Stimulated activated naive B cell treated with anti-CD40 and anti-IgM and Interleukin-4, amounts not matched to agents 10 μg/mL and 1 μg/mL and 100 μg/mL, for 72 hours (primary cell): ENCODE measurements at regions not wholly inside any gene's neighbourhood (a gene's known extent, or its start where the extent isn't known, plus 50 kb on each side); places are given as distances from the start of the nearest gene placed in this dataset.

ENCODE experiments used
- ATAC-seq, 2 donors: fragments of 150-1000 bp; cut with Tn5 transposase; replicated peaks; 2 replicates each; pipeline ENCODE4 v1.10.0; 2021; ENCODE audit warnings: moderate library complexity in 1 of 2
- DNase-seq: peaks from one replicate; pipeline ENCODE4 v3.0.0; 2021
- H3K27ac Mint-ChIP-seq: one replicate; pipeline ENCODE4 v1.8.0; 2022; ENCODE audit warnings: mild to moderate bottlenecking, mixed read lengths
- H3K27me3 Mint-ChIP-seq, 2 donors: one replicate each; pipeline ENCODE4 v1.8.0; 2022; ENCODE audit warnings: mixed read lengths in 2 of 2
- H3K36me3 Mint-ChIP-seq, 2 donors: one replicate each; pipeline ENCODE4 v1.8.0; 2022; ENCODE audit warnings: mixed read lengths in 2 of 2, mild to moderate bottlenecking in 1 of 2
- H3K4me1 Mint-ChIP-seq, 2 donors: one replicate each; pipeline ENCODE4 v1.8.0; 2022; ENCODE audit warnings: mixed read lengths in 2 of 2, mild to moderate bottlenecking in 1 of 2
- H3K4me3 Mint-ChIP-seq, 2 donors: one replicate each; pipeline ENCODE4 v1.8.0; 2022; ENCODE audit warnings: mild to moderate bottlenecking in 2 of 2, mixed read lengths in 2 of 2, moderate library complexity in 1 of 2
- H3K9me3 Mint-ChIP-seq, 2 donors: one replicate each; pipeline ENCODE4 v1.8.0; 2022; ENCODE audit warnings: mixed read lengths in 2 of 2, mild to moderate bottlenecking in 1 of 2

- peaks cover 6% of the 10 kb centered on the region in 2 donors for H3K4me1 Mint-ChIP-seq
- H3K27me3 Mint-ChIP-seq = peaks cover 16 to 17% of the 10 kb centered on the region in 2 donors
- no peaks in the 10 kb centered on the region for H3K9me3 Mint-ChIP-seq
- DNase-seq (no peak), ATAC-seq (no peak)
- H3K36me3 Mint-ChIP-seq = no peaks in the 10 kb centered on the region
- H3K27ac Mint-ChIP-seq = no peak overlapping the region
- no peak overlapping the region for H3K4me3 Mint-ChIP-seq
Observed at GRCh38 chr4:138675685-138676084, 339.9 kb upstream of the NOCT start.

DNA sequence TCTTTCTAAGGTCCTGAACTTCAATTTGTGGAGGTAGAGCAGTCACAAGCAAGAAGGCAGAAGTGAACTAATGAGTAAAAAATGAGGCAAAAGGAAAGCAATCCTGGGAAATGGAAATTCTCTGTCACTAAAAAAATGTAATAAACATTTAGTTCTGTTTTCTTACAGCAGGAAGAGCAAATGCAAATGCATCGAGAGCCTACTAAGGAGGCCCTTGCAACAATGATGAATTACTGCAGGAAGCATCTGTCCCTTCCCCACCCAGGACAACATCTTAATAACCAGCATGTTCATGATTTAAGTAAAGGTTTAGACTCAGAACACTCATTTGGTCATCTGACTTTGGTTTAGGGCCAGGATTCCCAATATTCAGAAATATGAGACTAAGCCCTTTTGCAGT, 341.4 kb upstream of the NOCT start:
- ATAC-seq (no peak), DNase-seq (no peak)
- peaks cover 6% of the 10 kb centered on the region in 2 donors for H3K4me1 Mint-ChIP-seq
- no peak overlapping the region for H3K27ac Mint-ChIP-seq
- H3K27me3 Mint-ChIP-seq = peaks cover 16 to 17% of the 10 kb centered on the region in 2 donors
- H3K4me3 Mint-ChIP-seq = no peak overlapping the region
- H3K36me3 Mint-ChIP-seq = no peaks in the 10 kb centered on the region
- no peaks in the 10 kb centered on the region for H3K9me3 Mint-ChIP-seq

DNA sequence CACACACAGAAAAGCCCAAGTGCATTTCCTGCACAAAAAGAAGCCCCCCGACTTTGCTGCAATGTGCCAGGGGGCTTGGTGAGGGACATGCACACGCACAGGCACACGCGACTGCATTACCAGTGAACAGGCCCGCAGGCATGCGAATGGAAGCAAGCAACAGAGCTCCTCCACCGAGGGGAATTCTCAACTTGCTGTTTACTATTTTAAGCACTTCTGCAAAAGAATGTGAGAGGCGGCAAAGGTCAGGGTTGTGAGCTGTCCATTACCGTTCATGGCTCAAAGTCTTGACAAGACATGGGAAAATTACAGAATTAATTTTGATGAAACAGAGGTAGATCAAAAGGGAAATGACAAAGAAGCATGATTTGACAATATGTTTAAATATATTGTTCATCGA, 342.5 kb upstream of the NOCT start:
- peak overlapping the region in 1 of 2 donors; percentile 10 for H3K4me3 Mint-ChIP-seq
- ATAC-seq = peak; percentile 74 to 75
- H3K27me3 Mint-ChIP-seq = peaks cover 16 to 17% of the 10 kb centered on the region in 2 donors
- no peaks in the 10 kb centered on the region for H3K36me3 Mint-ChIP-seq
- peaks cover 6% of the 10 kb centered on the region in 2 donors for H3K4me1 Mint-ChIP-seq
- DNase-seq = peak; percentile 18
- peak overlapping the region; percentile 3 for H3K27ac Mint-ChIP-seq
- no peaks in the 10 kb centered on the region for H3K9me3 Mint-ChIP-seq

DNA sequence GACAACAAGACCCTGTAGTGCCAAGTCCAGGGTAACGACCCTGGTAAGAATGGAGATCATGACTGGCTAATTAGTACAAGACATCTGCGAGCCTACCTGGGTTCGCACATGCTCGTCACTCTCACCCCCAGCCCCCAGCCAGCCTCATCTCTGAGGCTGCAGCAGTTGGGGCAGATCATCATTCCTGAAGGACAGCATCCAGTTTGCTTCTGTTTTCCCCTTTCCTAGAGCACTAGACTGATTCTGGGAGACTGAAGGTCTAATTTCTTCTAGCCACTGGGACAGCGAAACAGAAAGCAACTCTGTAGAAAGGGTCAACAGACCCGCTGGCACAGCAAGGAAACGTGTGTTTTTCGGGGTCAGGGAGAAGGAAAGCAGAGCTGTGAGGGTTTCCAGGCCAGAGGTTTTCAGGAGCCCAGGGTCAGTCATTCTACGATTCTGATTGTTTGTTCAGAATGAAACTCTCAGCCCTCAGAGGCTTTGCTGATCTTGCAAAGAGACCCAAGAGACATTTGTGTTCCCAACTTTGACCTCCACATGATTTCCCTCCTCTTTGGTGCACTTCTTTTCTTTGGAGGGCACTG, 343.1 kb upstream of the NOCT start:
- Mint-ChIP-seq H3K27me3 (peaks cover 14 to 17% of the 10 kb centered on the region in 2 donors), H3K36me3 (no peaks in the 10 kb centered on the region), H3K4me1 (peaks cover 6% of the 10 kb centered on the region in 2 donors), H3K9me3 (no peaks in the 10 kb centered on the region), H3K27ac (peak overlapping the region; percentile 60), H3K4me3 (peak overlapping the region in 1 of 2 donors; percentile 10)
- DNase-seq = peak; percentile 13
- peak; percentile 63 to 72 for ATAC-seq

- Mint-ChIP-seq H3K27me3 (peaks cover 14 to 18% of the 10 kb centered on the region in 2 donors), H3K9me3 (no peaks in the 10 kb centered on the region), H3K36me3 (no peaks in the 10 kb centered on the region), H3K27ac (no peak overlapping the region), H3K4me3 (no peak overlapping the region), H3K4me1 (peaks cover 6% of the 10 kb centered on the region in 2 donors)
- DNase-seq (no peak), ATAC-seq (no peak)
Observed at GRCh38 chr4:138671606-138672084, 343.9 kb upstream of the NOCT start.

DNA sequence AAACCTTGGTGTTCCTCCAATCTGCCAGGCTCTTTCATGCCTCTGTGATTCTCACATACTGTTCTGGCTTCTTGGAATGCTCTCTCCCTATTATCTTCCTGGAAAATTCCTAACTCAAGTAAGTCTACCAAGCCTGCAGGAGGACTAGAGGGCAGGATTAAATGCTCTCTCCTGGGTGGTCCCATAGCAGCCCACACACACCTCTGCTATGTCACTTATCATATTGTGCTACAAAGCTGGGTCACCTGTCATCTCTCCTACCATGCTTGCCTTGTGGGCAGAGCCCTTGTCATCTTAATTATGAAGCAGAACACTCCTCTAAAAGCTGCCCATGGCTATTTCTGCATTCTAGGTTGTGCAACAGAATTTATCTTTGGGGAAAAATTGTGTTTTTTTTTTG, 344.5 kb upstream of the NOCT start:
- Mint-ChIP-seq H3K27me3 (peaks cover 17 to 19% of the 10 kb centered on the region in 2 donors), H3K4me3 (no peak overlapping the region), H3K36me3 (no peaks in the 10 kb centered on the region), H3K9me3 (no peaks in the 10 kb centered on the region), H3K4me1 (peaks cover 6% of the 10 kb centered on the region in 2 donors), H3K27ac (no peak overlapping the region)
- no peak for ATAC-seq
- no peak for DNase-seq

- ATAC-seq = no peak
- no peaks in the 10 kb centered on the region for H3K36me3 Mint-ChIP-seq
Observed at GRCh38 chr4:138670681-138671080, 344.9 kb upstream of the NOCT start.

DNA sequence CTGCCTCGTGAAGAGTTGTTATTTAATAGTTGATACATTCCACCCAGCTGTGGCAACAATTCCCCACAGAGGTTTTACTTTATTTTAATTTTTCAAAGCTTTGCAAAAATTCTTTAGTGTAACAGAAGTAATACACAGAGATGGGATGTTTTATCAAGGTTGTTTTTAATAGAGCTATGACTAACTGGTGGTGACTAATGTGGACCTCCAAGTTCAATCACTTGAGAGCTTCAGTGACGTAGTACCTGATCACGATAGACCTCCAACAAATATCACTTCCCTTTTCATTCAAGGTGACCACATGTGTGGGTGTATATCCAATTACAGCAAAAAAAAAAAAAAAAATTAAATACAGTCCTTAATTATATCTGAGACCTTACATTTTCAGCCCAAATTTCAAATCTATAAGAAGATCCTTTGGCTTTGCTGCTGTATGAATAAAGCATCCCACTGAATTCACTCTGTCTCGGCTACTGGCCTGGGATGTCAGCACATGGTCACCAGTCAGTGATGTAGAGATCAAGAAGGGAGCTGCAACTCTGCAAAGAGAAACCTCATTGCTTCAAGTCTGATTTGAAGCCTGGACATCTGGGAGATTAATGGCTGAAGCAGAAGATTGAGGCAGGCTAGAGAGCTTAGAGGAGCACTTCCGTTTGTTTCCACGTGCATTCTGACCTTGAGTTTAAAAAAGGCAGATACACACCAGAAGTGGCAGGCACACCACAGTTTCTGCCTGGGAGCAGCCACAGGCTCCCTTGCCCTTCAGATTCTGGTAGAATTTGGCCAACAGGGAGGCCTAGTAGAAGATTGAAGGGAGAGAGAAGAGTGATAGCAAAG, 345.9 kb upstream of the NOCT start:
- H3K27me3 Mint-ChIP-seq = peaks cover 16 to 18% of the 10 kb centered on the region in 2 donors
- no peaks in the 10 kb centered on the region for H3K36me3 Mint-ChIP-seq
- DNase-seq (no peak), ATAC-seq (peak; percentile 67 to 72)
- H3K9me3 Mint-ChIP-seq = no peaks in the 10 kb centered on the region
- peaks cover 6% of the 10 kb centered on the region in 2 donors for H3K4me1 Mint-ChIP-seq
- no peak overlapping the region for H3K4me3 Mint-ChIP-seq
- H3K27ac Mint-ChIP-seq = no peak overlapping the region

More at GRCh38 chr4:138670681-138671080, 344.9 kb upstream of the NOCT start:
- peaks cover 16 to 22% of the 10 kb centered on the region in 2 donors for H3K27me3 Mint-ChIP-seq
- H3K27ac Mint-ChIP-seq = no peak overlapping the region
- H3K4me1 Mint-ChIP-seq = peaks cover 6% of the 10 kb centered on the region in 2 donors
- no peaks in the 10 kb centered on the region for H3K9me3 Mint-ChIP-seq
- H3K4me3 Mint-ChIP-seq = no peak overlapping the region
- no peak for DNase-seq

DNA sequence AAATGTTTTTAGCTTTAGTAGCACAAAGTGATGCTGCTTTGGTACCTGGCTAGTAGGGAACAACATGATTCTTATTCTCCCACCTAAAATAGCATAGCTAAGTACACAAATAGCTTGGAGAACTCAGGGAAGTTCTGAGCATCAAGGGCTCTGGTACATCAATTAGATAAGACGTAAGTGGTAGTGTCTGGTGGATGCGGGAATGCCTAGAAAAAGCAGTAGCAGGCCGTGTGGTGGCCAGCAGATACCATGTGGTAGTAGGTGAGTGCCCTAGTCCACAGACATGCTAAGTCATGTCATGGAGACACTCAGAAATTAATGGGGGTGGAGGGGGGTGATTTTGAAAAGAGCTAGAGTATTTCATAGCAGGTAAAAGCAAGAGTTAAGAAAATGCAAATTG, 347.3 kb upstream of the NOCT start:
- H3K27ac Mint-ChIP-seq = no peak overlapping the region
- no peaks in the 10 kb centered on the region for H3K9me3 Mint-ChIP-seq
- no peak for ATAC-seq
- no peak for DNase-seq
- peaks cover 3 to 6% of the 10 kb centered on the region in 2 donors for H3K4me1 Mint-ChIP-seq
- no peak overlapping the region for H3K4me3 Mint-ChIP-seq
- H3K27me3 Mint-ChIP-seq = peaks cover 16 to 18% of the 10 kb centered on the region in 2 donors
- no peaks in the 10 kb centered on the region for H3K36me3 Mint-ChIP-seq

DNA sequence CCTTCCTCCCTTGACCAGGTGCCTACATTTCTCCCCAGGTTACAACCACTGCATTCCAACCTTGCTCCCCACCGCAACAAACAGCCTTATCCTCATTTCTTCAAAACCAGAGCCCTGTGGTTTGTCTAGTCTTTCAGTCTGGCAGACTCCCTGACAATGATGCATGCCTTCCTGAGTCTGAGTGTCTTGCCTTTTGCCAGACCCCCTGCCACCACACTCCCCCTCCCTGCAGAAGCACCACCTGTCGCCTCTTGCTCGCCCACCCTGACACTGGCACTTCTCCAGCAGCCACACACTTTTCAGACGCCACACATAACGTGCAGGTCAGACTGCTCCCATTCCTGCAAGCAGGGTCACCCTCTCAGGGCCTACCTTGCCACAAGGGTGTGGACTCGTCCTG, 349.2 kb upstream of the NOCT start:
- DNase-seq (no peak), ATAC-seq (no peak)
- H3K27ac Mint-ChIP-seq = no peak overlapping the region
- no peaks in the 10 kb centered on the region for H3K36me3 Mint-ChIP-seq
- H3K4me3 Mint-ChIP-seq = no peak overlapping the region
- H3K4me1 Mint-ChIP-seq = no peaks in the 10 kb centered on the region
- H3K27me3 Mint-ChIP-seq = peaks cover 6 to 14% of the 10 kb centered on the region in 2 donors
- H3K9me3 Mint-ChIP-seq = no peaks in the 10 kb centered on the region

DNA sequence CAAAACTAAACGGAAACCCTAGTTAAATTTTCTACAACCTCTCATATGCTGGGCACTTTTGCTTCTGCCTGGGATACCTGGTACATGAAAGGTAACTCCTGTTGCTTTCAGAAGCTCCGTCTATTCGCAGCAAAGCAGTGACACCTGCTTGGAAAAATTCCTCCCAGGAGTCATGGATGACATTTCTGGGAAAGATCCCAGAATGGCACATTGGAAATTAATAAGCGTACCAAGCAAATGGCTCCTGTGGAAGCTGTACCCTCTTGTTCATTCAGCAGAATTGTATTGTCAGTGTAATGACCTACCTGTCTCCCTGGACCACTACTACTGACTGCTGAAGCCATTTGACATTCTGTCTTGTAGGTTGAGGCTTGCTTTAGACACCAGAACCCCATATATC, 349.7 kb upstream of the NOCT start:
- no peak for ATAC-seq
- no peak overlapping the region for H3K27ac Mint-ChIP-seq
- H3K9me3 Mint-ChIP-seq = no peaks in the 10 kb centered on the region

GRCh38 chr4:138663883-138664282, 351.7 kb upstream of the NOCT start:
- Mint-ChIP-seq H3K27ac (no peak overlapping the region), H3K4me1 (no peaks in the 10 kb centered on the region), H3K27me3 (peaks cover 6 to 14% of the 10 kb centered on the region in 2 donors), H3K9me3 (no peaks in the 10 kb centered on the region), H3K4me3 (no peak overlapping the region), H3K36me3 (no peaks in the 10 kb centered on the region)
- DNase-seq (no peak), ATAC-seq (no peak)

More for the DNA sequence above, 349.7 kb upstream of the NOCT start:
- Mint-ChIP-seq H3K4me1 (no peaks in the 10 kb centered on the region), H3K27me3 (peaks cover 6 to 11% of the 10 kb centered on the region in 2 donors), H3K36me3 (no peaks in the 10 kb centered on the region), H3K4me3 (no peak overlapping the region)
- no peak for DNase-seq

DNA sequence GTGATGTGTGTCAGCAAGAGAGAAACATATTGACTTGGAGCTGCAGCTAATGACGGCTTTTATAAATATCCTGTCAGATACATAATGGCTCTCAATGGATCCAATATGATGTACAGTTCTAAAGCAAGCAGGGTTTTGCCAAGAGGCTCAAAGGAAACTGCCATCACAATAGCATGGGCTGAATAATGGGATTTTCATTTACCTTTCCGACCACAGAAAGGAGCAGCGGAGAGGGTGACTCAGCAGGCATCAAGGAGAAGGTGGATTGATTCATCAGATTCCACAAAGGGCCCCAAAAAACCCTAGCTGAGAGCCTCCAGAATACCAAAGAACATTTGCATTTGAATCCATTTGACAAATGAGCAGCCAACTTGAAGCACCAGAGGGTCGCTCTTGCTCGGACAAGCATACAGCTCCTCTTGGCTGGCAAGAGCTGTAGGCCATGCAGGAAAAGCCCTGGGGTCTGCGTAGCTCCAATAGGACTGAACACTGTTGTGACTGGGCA, 355.7 kb upstream of the NOCT start:
- peaks cover 0 to 6% of the 10 kb centered on the region in 2 donors for H3K27me3 Mint-ChIP-seq
- DNase-seq (no peak), ATAC-seq (no peak)
- H3K9me3 Mint-ChIP-seq = no peaks in the 10 kb centered on the region
- H3K27ac Mint-ChIP-seq = no peak overlapping the region
- H3K36me3 Mint-ChIP-seq = no peaks in the 10 kb centered on the region
- H3K4me1 Mint-ChIP-seq = no peaks in the 10 kb centered on the region
- no peak overlapping the region for H3K4me3 Mint-ChIP-seq

DNA sequence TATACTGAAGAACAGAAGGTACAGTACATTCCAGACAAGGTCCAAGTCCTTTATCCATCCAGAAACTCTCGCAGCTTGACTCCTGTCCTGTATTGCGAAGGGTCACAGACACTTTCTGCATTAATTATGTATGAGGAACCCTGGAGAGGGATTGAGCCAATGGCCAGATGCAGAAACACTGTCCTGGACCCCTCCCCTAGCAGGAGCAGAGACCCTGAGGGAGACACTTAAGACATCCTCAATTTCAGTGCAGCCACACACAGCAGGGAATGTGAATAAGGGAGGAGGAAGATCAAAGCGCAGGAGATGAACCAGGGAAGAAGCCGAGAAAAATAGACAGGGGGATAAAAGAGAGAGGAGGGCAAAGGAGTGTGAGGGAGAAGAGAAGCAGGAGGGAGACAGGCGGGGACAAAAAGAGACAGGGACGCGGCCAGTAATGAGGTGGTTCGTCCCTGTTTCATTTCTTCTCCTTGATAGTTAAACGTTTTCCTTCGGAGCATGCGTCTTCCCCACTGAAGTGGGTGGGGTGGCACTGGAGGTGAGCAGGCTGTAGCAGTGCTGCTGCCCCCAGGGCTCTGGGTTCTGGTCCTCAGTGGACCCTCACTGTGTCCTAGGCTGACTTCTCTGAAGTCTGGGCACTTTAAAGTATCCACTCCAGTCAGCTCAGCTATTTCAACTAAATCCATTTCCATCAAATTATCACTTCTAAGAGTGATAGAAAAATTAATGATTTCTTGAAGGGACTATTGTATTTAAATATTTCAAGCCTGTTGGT, 356.4 kb upstream of the NOCT start:
- no peaks in the 10 kb centered on the region for H3K36me3 Mint-ChIP-seq
- DNase-seq (no peak), ATAC-seq (no peak)
- H3K9me3 Mint-ChIP-seq = no peaks in the 10 kb centered on the region
- no peak overlapping the region for H3K4me3 Mint-ChIP-seq
- H3K4me1 Mint-ChIP-seq = no peaks in the 10 kb centered on the region
- H3K27ac Mint-ChIP-seq = no peak overlapping the region
- H3K27me3 Mint-ChIP-seq = peaks cover 0 to 6% of the 10 kb centered on the region in 2 donors
